HCT116 (cell line): ENCODE measurements at regions not wholly inside any gene's neighbourhood (a gene's known extent, or its start where the extent isn't known, plus 50 kb on each side); places are given as distances from the start of the nearest gene placed in this dataset.

ENCODE experiments used
- ATAC-seq: fragments of 200-7000 bp; cut with Tn5 transposase; 2 replicates; pipeline ENCODE4 v1.9.1; 2020; ENCODE audit warnings: mild to moderate bottlenecking, moderate library complexity
- BruUV-seq: library from RNA; stranded (reverse); fragments of 400-500 nt; replicated peaks from 2 replicates; lab custom pipeline; 2021; lab: Mats Ljungman, UMichigan
- CTCF ChIA-PET: fragments of 300-600 bp; sonication (Branson Sonifier 250); formaldehyde crosslinking; loops from one replicate; lab custom pipeline; 2021; ENCODE audit warnings: antibody characterized with exemption; lab: Charles Lee
- POLR2A ChIA-PET: fragments of 300-600, 350-600 bp; sonication (Branson Sonifier 250); formaldehyde crosslinking; loops from one replicate; lab custom pipeline; 2021; ENCODE audit warnings: antibody characterized with exemption; lab: Charles Lee
- RAD21 ChIA-PET, 2 experiments: fragments of 300-600 bp; sonication (Branson Sonifier 250); formaldehyde crosslinking; loops; one replicate each; lab custom pipeline; 2023; ENCODE audit warnings: low total read pairs in 2 of 2; ENCODE audit not compliant: uncharacterized antibody in 2 of 2, unreplicated experiment in 2 of 2, low non-redundant PET in 1 of 2; lab: Charles Lee
- DNase-seq: peaks from one replicate; pipeline ENCODE4 v3.0.0-alpha.2; 2010; ENCODE audit warnings: low read depth, low spot score
- H2AFZ ChIP-seq: fragments of 200-600 bp; shearing (Covaris generic), sonication (generic); 2 replicates; pipeline ENCODE4 v1.6.1; 2017; ENCODE audit warnings: low read depth, mixed run types, mixed read lengths, antibody characterized with exemption, low read length; ENCODE audit not compliant: poor library complexity, severe bottlenecking
- H3K27ac ChIP-seq: 2 replicates; pipeline ENCODE4 v1.5.1; 2012; ENCODE audit warnings: low read depth, low read length
- H3K27me3 ChIP-seq: fragments of 200-600 bp; sonication (generic); 2 replicates; pipeline ENCODE4 v1.6.1; 2016; ENCODE audit warnings: mixed run types, low read length, mixed read lengths; ENCODE audit not compliant: insufficient read depth
- H3K36me3 ChIP-seq, 2 experiments: fragments of 200-500 bp in 1 of 2; fragments of 200-600 bp in 1 of 2; sonication (Bioruptor generic) in 1 of 2; sonication (generic) in 1 of 2; 2 replicates each; pipeline versions ENCODE4 v1.5.1 to v1.6.1; 2014 to 2016; ENCODE audit warnings: low read length in 2 of 2, inconsistent platforms in 1 of 2, mixed read lengths in 1 of 2, mixed run types in 1 of 2; ENCODE audit not compliant: insufficient read depth in 2 of 2, control insufficient read depth in 1 of 2
- H3K4me1 ChIP-seq, 2 experiments: fragments of 200-600 bp in 1 of 2; sonication (generic) in 1 of 2; 2 replicates each; pipeline versions ENCODE4 v1.5.1 to v1.6.1; 2012 to 2017; ENCODE audit warnings: low read length in 2 of 2, inconsistent platforms in 1 of 2, mild to moderate bottlenecking in 1 of 2, mixed read lengths in 1 of 2, mixed run types in 1 of 2, moderate library complexity in 1 of 2; ENCODE audit not compliant: insufficient read depth in 2 of 2, control insufficient read depth in 1 of 2
- H3K4me2 ChIP-seq: fragments of 200-600 bp; sonication (generic); 2 replicates; pipeline ENCODE4 v1.6.1; 2017; ENCODE audit warnings: mixed run types, low read length, mixed read lengths
- H3K4me3 ChIP-seq, 2 experiments: fragments of 200-600 bp in 1 of 2; sonication (generic) in 1 of 2; replicated peaks in 1 of 2; 2 replicates each; pipeline ENCODE4 v1.5.1; 2011 to 2016; ENCODE audit warnings: low read length in 2 of 2, control low read depth in 1 of 2, low read depth in 1 of 2, mild to moderate bottlenecking in 1 of 2, mixed read lengths in 1 of 2, mixed run types in 1 of 2
- H3K79me2 ChIP-seq: fragments of 200-600 bp; sonication (generic); 2 replicates; pipeline ENCODE4 v1.6.1; 2017; ENCODE audit warnings: mild to moderate bottlenecking, mixed run types, low read length, moderate library complexity, mixed read lengths; ENCODE audit not compliant: insufficient read depth
- H3K9ac ChIP-seq: fragments of 200-600 bp; sonication (generic); 2 replicates; pipeline ENCODE4 v1.6.1; 2016; ENCODE audit warnings: low read length, mixed read lengths
- H3K9me2 ChIP-seq: fragments of 200-600 bp; sonication (generic), shearing (Covaris generic); 2 replicates; pipeline ENCODE4 v1.6.1; 2017; ENCODE audit warnings: mixed run types, mild to moderate bottlenecking, moderate library complexity; ENCODE audit not compliant: insufficient read depth
- H3K9me3 ChIP-seq, 2 experiments: fragments of 200-500 bp in 1 of 2; fragments of 200-600 bp in 1 of 2; sonication (Bioruptor generic) in 1 of 2; sonication (generic) in 1 of 2; 2 replicates each; pipeline ENCODE4 v1.6.1; 2014 to 2017; ENCODE audit warnings: low read length in 2 of 2, mixed read lengths in 2 of 2, inconsistent platforms in 1 of 2, low read depth in 1 of 2, mild to moderate bottlenecking in 1 of 2, mixed run types in 1 of 2, moderate library complexity in 1 of 2; ENCODE audit not compliant: control insufficient read depth in 1 of 2, insufficient read depth in 1 of 2
- H4K20me1 ChIP-seq: fragments of 200-600 bp; sonication (generic), shearing (Covaris generic); 2 replicates; pipeline ENCODE4 v1.6.1; 2017; ENCODE audit warnings: mixed run types, mild to moderate bottlenecking, moderate library complexity; ENCODE audit not compliant: insufficient read depth
- CBX3 ChIP-seq: IDR thresholded peaks from 2 replicates; pipeline ENCODE4 v1.6.1; 2012; ENCODE audit warnings: low read depth
- CEBPB ChIP-seq: IDR thresholded peaks from 2 replicates; pipeline ENCODE4 v1.6.1; 2012; ENCODE audit warnings: low read depth
- ELF1 ChIP-seq: IDR thresholded peaks from 2 replicates; pipeline ENCODE4 v1.6.1; 2012; ENCODE audit warnings: low read depth, borderline replicate concordance
- EZH2 ChIP-seq: fragments of 200-600 bp; sonication (generic); IDR thresholded peaks from 2 replicates; pipeline ENCODE4 v1.6.1; 2017; ENCODE audit warnings: antibody characterized with exemption, mixed run types
- EZH2phosphoT487 ChIP-seq: fragments of 200-600 bp; IDR thresholded peaks from 2 replicates; pipeline ENCODE4 v1.6.1; 2018; ENCODE audit warnings: antibody characterized with exemption, borderline replicate concordance
- JUND ChIP-seq: IDR thresholded peaks from 2 replicates; pipeline ENCODE4 v1.6.1; 2012
- POLR2A ChIP-seq: IDR thresholded peaks from 2 replicates; pipeline ENCODE4 v1.7.0; 2011; ENCODE audit warnings: borderline replicate concordance; ENCODE audit not compliant: insufficient read depth, insufficient read length; ENCODE audit errors: extremely low read depth
- POLR2AphosphoS5 ChIP-seq: IDR thresholded peaks from 2 replicates; pipeline ENCODE4 v1.6.1; 2011; ENCODE audit warnings: mild to moderate bottlenecking, low read depth, low read length, moderate library complexity
- RAD21 ChIP-seq: IDR thresholded peaks from 2 replicates; pipeline ENCODE4 v1.6.1; 2012; ENCODE audit warnings: low read depth, mild to moderate bottlenecking
- SP1 ChIP-seq: IDR thresholded peaks from 2 replicates; pipeline ENCODE4 v1.6.1; 2012; ENCODE audit warnings: low read depth
- TCF7L2 ChIP-seq: IDR thresholded peaks from 2 replicates; pipeline ENCODE4 v1.7.0; 2011; ENCODE audit warnings: borderline replicate concordance, inconsistent platforms; ENCODE audit not compliant: insufficient read depth, insufficient read length; ENCODE audit errors: extremely low read depth
- YY1 ChIP-seq: IDR thresholded peaks from 2 replicates; pipeline ENCODE4 v1.6.1; 2011; ENCODE audit warnings: low read length, low read depth, moderate library complexity, mild to moderate bottlenecking; ENCODE audit not compliant: insufficient replicate concordance; ENCODE audit errors: extremely low read depth
- intact Hi-C: fragments of 100-400 bp; cut with micrococcal nuclease; formaldehyde crosslinking; loops from 2 replicates; pipeline ENCODE4 v1.10.0; 2022
- TF ChIP-seq, protein P1 (sequence below): IDR thresholded peaks from 2 replicates; pipeline ENCODE4 v1.6.1; 2011; ENCODE audit warnings: mild to moderate bottlenecking, low read length, moderate library complexity; ENCODE audit not compliant: insufficient replicate concordance; ENCODE audit errors: extremely low read depth
- TF ChIP-seq, protein P2 (sequence below): IDR thresholded peaks from 2 replicates; pipeline ENCODE4 v1.6.1; 2012; ENCODE audit warnings: low read depth

DNA sequence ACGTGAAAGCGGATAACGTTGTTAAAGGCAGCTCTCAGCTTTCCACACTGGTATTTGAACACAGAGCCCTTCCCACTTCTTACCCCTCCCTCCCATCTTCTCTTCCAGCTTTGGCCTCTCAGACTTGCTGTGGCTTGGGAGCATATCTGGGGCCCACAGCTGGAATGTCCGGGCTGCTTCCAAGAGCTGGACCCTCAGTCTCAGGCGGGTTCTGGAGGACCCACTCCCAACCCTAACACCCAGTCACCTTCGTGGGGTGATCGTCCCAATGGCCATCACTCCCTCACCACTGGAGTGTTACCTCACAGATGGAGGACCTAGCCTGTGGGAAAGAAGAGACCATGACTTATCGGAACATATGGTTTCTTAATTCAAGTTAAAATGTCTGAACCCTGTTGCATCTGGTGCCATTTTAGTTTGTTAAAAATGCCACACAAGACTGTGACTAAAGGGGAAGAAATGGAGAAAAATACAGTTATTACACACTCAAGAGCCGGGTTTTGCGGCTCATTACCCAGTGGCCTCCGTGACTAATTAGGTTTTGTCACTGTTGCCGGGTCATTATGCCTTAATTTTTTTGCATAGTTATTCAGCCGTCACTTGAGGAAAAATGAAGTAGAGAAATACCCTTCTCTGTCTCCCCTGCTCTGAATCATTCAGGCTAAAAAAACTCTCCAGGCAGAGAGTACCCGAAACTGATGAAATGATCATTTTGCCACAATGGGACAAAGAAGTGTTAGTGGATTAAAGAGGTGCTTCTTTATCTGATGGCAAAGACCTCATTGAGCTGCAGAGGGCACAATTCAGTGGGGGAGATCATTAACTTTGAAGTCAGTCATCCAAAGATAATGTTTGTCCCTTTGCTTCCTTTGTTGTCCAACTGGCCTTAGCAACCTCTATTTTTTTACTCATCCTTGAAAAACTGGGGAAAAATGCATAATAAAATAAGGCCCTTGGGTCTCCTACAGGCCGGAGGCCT is 87.2 kb upstream of the HTATIP2 start:
- intact Hi-C loops = no loop called here
- DNase-seq (no peak), ATAC-seq (no peak)
- ChIA-PET CTCF (no interaction called here), RAD21 (no interaction called here), POLR2A (no interaction called here)
- no peaks in the 10 kb centered on the region for H3K36me3 ChIP-seq
- no peak overlapping the region for H3K27ac ChIP-seq
- TF ChIP-seq RAD21 (no peak), POLR2A (no peak)
- no peak overlapping the region for H2AFZ ChIP-seq
- H3K9me2 ChIP-seq = no peaks in the 10 kb centered on the region
- no peaks in the 10 kb centered on the region for H4K20me1 ChIP-seq
- no peaks in the 10 kb centered on the region for H3K9me3 ChIP-seq
- H3K9ac ChIP-seq = no peak overlapping the region
- H3K4me2 ChIP-seq = no peak overlapping the region
- no peaks in the 10 kb centered on the region for H3K79me2 ChIP-seq
- H3K4me1 ChIP-seq = no peaks in the 10 kb centered on the region
- H3K4me3 ChIP-seq = no peak overlapping the region
- BruUV-seq = no TSS peak
- peaks cover 66% of the 10 kb centered on the region for H3K27me3 ChIP-seq

DNA sequence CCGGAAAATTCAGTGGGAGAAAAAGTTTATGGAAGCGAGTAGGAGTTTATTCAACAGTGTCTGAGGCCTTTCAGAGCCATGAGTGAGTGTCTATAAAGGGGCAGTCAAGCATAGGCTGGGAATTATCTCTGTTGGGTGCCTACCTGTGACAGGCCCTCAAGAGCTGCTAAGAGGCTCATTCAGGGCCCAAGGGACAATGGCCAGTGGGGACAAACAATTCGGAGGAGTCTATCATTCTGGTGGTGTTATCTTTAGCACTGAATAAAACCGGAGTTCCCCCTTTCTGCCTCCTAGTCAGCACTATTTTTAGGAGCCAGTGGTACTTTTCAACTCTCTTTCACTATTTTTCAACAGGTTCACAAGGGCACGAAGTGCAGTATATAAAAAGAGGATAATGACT is 89.5 kb upstream of the HTATIP2 start:
- ChIA-PET RAD21 (no interaction called here), CTCF (no interaction called here), POLR2A (no interaction called here)
- H3K36me3 ChIP-seq = no peaks in the 10 kb centered on the region
- no peaks in the 10 kb centered on the region for H3K79me2 ChIP-seq
- no peak overlapping the region for H3K4me3 ChIP-seq
- no peaks in the 10 kb centered on the region for H3K9me2 ChIP-seq
- no peak for DNase-seq
- no peaks in the 10 kb centered on the region for H4K20me1 ChIP-seq
- H3K9me3 ChIP-seq = no peaks in the 10 kb centered on the region
- no peak overlapping the region for H3K9ac ChIP-seq
- BruUV-seq = no TSS peak
- no peak overlapping the region for H3K27ac ChIP-seq
- H3K27me3 ChIP-seq = peaks cover 72% of the 10 kb centered on the region
- no peak for ATAC-seq
- H3K4me2 ChIP-seq = no peak overlapping the region
- H2AFZ ChIP-seq = no peak overlapping the region
- intact Hi-C loops = no loop called here
- H3K4me1 ChIP-seq = no peaks in the 10 kb centered on the region
- TF ChIP-seq RAD21 (no peak), EZH2phosphoT487 (no peak), JUND (no peak), ELF1 (no peak), CBX3 (no peak), YY1 (no peak), EZH2 (no peak), SP1 (no peak), TCF7L2 (no peak), POLR2A (no peak), POLR2AphosphoS5 (no peak), CEBPB (no peak)
- TF ChIP-seq, protein P1, sequence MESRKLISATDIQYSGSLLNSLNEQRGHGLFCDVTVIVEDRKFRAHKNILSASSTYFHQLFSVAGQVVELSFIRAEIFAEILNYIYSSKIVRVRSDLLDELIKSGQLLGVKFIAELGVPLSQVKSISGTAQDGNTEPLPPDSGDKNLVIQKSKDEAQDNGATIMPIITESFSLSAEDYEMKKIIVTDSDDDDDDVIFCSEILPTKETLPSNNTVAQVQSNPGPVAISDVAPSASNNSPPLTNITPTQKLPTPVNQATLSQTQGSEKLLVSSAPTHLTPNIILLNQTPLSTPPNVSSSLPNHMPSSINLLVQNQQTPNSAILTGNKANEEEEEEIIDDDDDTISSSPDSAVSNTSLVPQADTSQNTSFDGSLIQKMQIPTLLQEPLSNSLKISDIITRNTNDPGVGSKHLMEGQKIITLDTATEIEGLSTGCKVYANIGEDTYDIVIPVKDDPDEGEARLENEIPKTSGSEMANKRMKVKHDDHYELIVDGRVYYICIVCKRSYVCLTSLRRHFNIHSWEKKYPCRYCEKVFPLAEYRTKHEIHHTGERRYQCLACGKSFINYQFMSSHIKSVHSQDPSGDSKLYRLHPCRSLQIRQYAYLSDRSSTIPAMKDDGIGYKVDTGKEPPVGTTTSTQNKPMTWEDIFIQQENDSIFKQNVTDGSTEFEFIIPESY = no peak
- TF ChIP-seq, protein P2, sequence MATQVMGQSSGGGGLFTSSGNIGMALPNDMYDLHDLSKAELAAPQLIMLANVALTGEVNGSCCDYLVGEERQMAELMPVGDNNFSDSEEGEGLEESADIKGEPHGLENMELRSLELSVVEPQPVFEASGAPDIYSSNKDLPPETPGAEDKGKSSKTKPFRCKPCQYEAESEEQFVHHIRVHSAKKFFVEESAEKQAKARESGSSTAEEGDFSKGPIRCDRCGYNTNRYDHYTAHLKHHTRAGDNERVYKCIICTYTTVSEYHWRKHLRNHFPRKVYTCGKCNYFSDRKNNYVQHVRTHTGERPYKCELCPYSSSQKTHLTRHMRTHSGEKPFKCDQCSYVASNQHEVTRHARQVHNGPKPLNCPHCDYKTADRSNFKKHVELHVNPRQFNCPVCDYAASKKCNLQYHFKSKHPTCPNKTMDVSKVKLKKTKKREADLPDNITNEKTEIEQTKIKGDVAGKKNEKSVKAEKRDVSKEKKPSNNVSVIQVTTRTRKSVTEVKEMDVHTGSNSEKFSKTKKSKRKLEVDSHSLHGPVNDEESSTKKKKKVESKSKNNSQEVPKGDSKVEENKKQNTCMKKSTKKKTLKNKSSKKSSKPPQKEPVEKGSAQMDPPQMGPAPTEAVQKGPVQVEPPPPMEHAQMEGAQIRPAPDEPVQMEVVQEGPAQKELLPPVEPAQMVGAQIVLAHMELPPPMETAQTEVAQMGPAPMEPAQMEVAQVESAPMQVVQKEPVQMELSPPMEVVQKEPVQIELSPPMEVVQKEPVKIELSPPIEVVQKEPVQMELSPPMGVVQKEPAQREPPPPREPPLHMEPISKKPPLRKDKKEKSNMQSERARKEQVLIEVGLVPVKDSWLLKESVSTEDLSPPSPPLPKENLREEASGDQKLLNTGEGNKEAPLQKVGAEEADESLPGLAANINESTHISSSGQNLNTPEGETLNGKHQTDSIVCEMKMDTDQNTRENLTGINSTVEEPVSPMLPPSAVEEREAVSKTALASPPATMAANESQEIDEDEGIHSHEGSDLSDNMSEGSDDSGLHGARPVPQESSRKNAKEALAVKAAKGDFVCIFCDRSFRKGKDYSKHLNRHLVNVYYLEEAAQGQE = no peak
